Neuron (in vitro differentiated cells): ENCODE measurements at regions not wholly inside any gene's neighbourhood (a gene's known extent, or its start where the extent isn't known, plus 50 kb on each side); places are given as distances from the start of the nearest gene placed in this dataset.

Experiments
- H2AFZ ChIP-seq: one replicate; pipeline ENCODE4 v1.6.1; 2013; ENCODE audit warnings: low read depth, mild to moderate bottlenecking, inconsistent platforms, low read length, moderate library complexity
- H3K27me3 ChIP-seq: one replicate; pipeline ENCODE4 v1.6.1; 2013; ENCODE audit warnings: low read length; ENCODE audit not compliant: insufficient read depth
- H3K36me3 ChIP-seq: one replicate; pipeline ENCODE4 v1.6.1; 2013; ENCODE audit warnings: low read length; ENCODE audit not compliant: insufficient read depth
- H3K4me1 ChIP-seq: one replicate; pipeline ENCODE4 v1.6.1; 2013; ENCODE audit warnings: low read length; ENCODE audit not compliant: insufficient read depth
- H3K4me3 ChIP-seq: 2 replicates; pipeline ENCODE4 v1.5.1; 2013; ENCODE audit warnings: mild to moderate bottlenecking, low read length, moderate library complexity
- H3K9me3 ChIP-seq: one replicate; pipeline ENCODE4 v1.6.1; 2013; ENCODE audit warnings: low read length

GRCh38 chr5:2014058-2014610 lies 131.4 kb upstream of the IRX4 start:
- Histone ChIP-seq H3K36me3 (no peaks in the 10 kb centered on the region), H2AFZ (no peak overlapping the region), H3K4me1 (peaks cover 22% of the 10 kb centered on the region), H3K4me3 (no peak overlapping the region), H3K9me3 (no peaks in the 10 kb centered on the region), H3K27me3 (peaks cover 3% of the 10 kb centered on the region)

- Histone ChIP-seq H3K4me3 (no peak overlapping the region), H2AFZ (no peak overlapping the region), H3K9me3 (no peaks in the 10 kb centered on the region), H3K36me3 (no peaks in the 10 kb centered on the region), H3K27me3 (peaks cover 3% of the 10 kb centered on the region), H3K4me1 (peaks cover 22% of the 10 kb centered on the region)
Measured at GRCh38 chr5:2013301-2014057, 130.8 kb upstream of the IRX4 start.

- Histone ChIP-seq H3K27me3 (peaks cover 3% of the 10 kb centered on the region), H2AFZ (no peak overlapping the region), H3K9me3 (no peaks in the 10 kb centered on the region), H3K4me1 (peaks cover 22% of the 10 kb centered on the region), H3K4me3 (no peak overlapping the region), H3K36me3 (no peaks in the 10 kb centered on the region)
Measured at GRCh38 chr5:2012885-2013284, 130.2 kb upstream of the IRX4 start.

DNA sequence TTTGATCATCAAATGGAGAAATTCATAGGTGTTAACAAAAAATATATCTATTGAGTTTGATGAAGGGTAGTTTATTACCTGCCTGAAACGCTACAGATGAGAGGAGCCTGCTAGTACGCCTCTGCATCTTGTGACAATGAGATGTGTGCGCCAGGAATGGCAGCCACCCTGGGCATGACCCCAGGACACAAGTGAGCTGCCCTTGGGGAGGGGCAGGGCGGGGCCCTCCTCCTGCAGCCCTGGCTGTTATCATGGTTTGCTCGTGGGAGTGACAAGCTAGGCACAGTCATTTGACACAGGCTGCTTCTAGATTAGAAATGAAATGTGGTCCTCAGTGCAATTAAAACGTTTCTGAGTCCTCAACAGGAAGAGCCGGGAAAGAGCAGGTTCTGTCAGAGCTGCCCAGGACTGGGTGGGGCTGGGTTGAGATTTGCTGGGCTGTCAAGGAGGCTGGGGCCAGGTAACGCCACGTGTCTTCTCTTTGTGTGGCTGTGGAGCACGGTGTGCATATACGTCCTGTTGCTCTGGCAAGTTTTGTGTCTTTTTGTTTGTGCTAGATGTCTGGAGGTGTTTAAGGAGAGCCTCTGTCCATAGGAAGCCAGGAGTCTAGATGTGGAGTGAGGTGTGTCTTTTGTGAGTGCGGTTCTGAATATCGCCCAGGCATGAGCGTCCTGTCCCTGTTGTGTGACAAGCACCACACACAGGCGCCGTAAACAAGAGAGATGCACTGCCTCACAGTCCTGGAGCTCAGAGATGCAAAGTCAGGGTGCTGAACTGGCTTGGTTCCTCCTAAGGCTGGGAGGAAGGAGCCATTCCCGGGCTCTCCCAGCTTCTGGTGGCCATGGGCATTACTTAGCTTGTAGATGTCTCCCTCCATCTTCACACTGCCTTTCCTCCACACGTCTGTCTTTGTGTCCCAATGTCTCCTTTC lies 129.0 kb upstream of the IRX4 start:
- Histone ChIP-seq H2AFZ (no peak overlapping the region), H3K27me3 (peaks cover 3% of the 10 kb centered on the region), H3K4me1 (peaks cover 22% of the 10 kb centered on the region), H3K4me3 (no peak overlapping the region), H3K9me3 (no peaks in the 10 kb centered on the region), H3K36me3 (no peaks in the 10 kb centered on the region)

GRCh38 chr5:2010940-2011339 lies 128.2 kb upstream of the IRX4 start:
- peaks cover 3% of the 10 kb centered on the region for H3K27me3 ChIP-seq
- H3K9me3 ChIP-seq, result no peaks in the 10 kb centered on the region
- no peaks in the 10 kb centered on the region for H3K36me3 ChIP-seq
- peaks cover 22% of the 10 kb centered on the region for H3K4me1 ChIP-seq
- H2AFZ ChIP-seq, result no peak overlapping the region
- H3K4me3 ChIP-seq, result no peak overlapping the region

DNA sequence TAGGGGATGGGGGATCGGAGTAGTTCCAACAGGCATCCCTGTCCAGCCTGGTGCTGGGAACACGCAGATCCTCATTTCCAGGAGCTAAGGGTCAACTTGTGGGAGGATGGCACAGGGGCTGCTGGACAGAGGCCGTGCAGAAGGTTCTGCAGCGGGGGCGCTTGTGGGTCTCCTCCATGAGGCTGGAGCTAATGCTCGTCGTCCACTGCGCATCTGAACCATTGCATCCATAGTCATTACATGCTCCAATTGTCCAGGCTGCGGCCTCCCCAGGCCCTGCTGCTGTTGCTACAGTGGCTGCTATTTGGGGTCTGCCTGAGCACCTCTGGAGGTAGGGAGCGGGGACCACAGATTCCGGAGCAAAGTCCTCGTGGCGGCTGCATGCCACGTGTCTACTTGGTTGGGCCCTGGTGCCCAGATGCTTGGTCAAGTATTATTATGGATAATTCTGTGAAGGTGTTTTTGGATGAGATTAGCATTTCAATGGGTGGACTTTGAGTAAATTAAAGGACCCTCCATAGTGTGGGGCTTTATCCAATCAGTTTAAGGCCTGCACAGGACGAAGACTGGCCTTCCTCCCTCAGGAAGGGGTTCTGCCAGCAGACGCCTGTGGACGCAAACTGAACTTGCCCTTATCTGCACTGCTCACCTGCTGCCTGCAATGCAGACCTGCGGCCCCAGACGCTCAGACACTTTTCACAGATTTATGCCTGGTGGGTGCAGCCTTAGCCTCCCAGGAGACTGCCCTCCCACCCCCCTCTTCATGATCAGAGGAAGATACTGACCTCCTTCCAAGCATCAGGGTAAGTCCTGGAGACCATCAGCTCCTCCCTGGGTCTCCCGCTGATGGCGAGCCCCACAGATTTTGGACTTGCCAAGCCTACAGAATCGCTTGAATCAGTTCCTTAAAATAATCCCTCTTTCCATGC lies 127.5 kb upstream of the IRX4 start:
- Histone ChIP-seq H3K4me3 (no peak overlapping the region), H2AFZ (no peak overlapping the region), H3K36me3 (no peaks in the 10 kb centered on the region)

DNA sequence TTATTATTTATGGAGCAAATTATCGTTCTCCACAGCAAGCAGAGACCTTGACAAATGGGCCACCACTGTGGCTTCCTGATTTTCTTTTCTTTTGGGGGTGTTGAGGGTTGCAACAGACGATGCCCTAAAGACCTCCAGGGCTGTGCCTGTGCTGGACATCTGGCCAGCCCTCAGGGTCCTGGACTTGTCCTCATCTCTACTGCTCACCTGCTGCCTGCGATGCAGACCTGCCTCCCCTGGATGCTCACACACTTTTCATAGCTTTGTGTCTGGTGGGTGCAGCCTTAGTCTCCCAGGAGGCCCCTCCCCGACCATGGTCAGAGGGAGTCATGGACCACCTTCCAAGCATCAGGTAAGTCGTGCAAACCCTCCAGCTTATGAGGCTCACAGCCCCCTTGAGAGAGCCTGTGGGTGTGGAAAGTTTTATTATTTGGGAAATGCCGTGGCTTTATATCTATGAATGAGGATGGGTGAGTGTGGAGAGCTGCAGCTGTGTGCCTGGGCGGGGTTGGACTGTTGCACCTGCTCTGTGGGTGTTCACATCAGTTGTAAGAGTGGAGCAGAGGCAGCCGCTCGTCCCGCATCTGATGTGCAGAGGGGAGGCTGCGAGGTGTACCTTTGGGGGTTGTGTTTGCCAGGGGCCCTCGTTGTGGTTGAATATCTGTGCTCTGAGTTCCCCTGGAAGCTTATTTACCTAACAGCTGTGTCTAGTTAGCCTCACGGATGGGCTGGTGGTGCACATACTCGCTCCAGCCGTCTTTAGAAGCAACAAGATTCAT lies 126.3 kb upstream of the IRX4 start:
- Histone ChIP-seq H2AFZ (no peak overlapping the region), H3K9me3 (peaks cover 3% of the 10 kb centered on the region), H3K4me1 (peaks cover 14% of the 10 kb centered on the region), H3K4me3 (no peak overlapping the region), H3K36me3 (no peaks in the 10 kb centered on the region), H3K27me3 (peaks cover 3% of the 10 kb centered on the region)

More for the DNA sequence above, 127.5 kb upstream of the IRX4 start:
- H3K9me3 ChIP-seq, result peaks cover 3% of the 10 kb centered on the region
- peaks cover 3% of the 10 kb centered on the region for H3K27me3 ChIP-seq
- peaks cover 22% of the 10 kb centered on the region for H3K4me1 ChIP-seq

GRCh38 chr5:2007878-2008501 lies 125.3 kb upstream of the IRX4 start:
- H3K27me3 ChIP-seq, result peaks cover 3% of the 10 kb centered on the region
- H3K9me3 ChIP-seq, result peaks cover 3% of the 10 kb centered on the region
- no peaks in the 10 kb centered on the region for H3K36me3 ChIP-seq
- peaks cover 5% of the 10 kb centered on the region for H3K4me1 ChIP-seq
- H2AFZ ChIP-seq, result no peak overlapping the region
- H3K4me3 ChIP-seq, result no peak overlapping the region

DNA sequence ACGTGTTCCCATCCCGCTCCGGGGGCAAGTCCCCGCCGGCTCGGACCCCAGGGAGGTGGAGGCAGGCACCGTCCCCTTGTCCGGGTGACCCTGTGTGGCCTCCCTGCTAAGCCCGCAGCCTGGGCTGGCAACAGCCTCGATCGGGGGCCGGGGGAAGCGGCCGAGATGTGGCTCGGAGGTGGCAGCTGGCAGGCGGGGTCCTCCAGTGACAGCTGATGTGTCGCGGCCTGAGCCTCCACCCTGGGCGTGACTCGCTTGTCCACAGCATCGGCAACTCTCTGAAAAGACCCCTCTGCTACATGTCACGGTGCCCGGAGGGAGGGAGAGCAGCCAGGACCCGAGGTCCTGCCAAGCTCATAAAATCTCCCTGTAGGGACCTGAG lies 124.8 kb upstream of the IRX4 start:
- Histone ChIP-seq H3K9me3 (peaks cover 3% of the 10 kb centered on the region), H3K27me3 (peaks cover 3% of the 10 kb centered on the region), H3K4me3 (no peak overlapping the region), H3K36me3 (no peaks in the 10 kb centered on the region), H3K4me1 (no peaks in the 10 kb centered on the region), H2AFZ (no peak overlapping the region)

- Histone ChIP-seq H3K36me3 (no peaks in the 10 kb centered on the region), H3K4me1 (no peaks in the 10 kb centered on the region), H3K4me3 (no peak overlapping the region), H2AFZ (no peak overlapping the region), H3K9me3 (peaks cover 3% of the 10 kb centered on the region), H3K27me3 (peaks cover 3% of the 10 kb centered on the region)
Measured at GRCh38 chr5:2006971-2007291, 124.2 kb upstream of the IRX4 start.

GRCh38 chr5:2006193-2006970 lies 123.7 kb upstream of the IRX4 start:
- H3K27me3 ChIP-seq, result peaks cover 3% of the 10 kb centered on the region
- no peaks in the 10 kb centered on the region for H3K4me1 ChIP-seq
- H3K36me3 ChIP-seq, result no peaks in the 10 kb centered on the region
- H3K4me3 ChIP-seq, result no peak overlapping the region
- no peak overlapping the region for H2AFZ ChIP-seq
- H3K9me3 ChIP-seq, result peaks cover 3% of the 10 kb centered on the region
